G401 (cell line): ENCODE measurements at regions not wholly inside any gene's neighbourhood (a gene's known extent, or its start where the extent isn't known, plus 50 kb on each side); places are given as distances from the start of the nearest gene placed in this dataset.

Experiments
- DNase-seq: peaks from one replicate; pipeline ENCODE4 v3.0.0-alpha.2; 2015; ENCODE audit warnings: low spot score
- in situ Hi-C: cut with HindIII; loops from 2 replicates; pipeline ENCODE4 v1.10.0; 2016; ENCODE audit warnings: low sequenced_read_pairs, mixed read lengths

GRCh38 chr18:67305466-67305865, 211.1 kb downstream of the DSEL start:
- no peak for DNase-seq
- in situ Hi-C loops, result no loop called here

- DNase-seq, result no peak
- in situ Hi-C loops, result no loop called here
Observed at GRCh38 chr18:67302043-67302442, 214.5 kb downstream of the DSEL start.

GRCh38 chr18:67301592-67301991, 214.9 kb downstream of the DSEL start:
- in situ Hi-C loops, result no loop called here
- DNase-seq, result no peak

- in situ Hi-C loops, result no loop called here
Observed at GRCh38 chr18:67300498-67300897, 216.0 kb downstream of the DSEL start.

GRCh38 chr18:67292814-67293213, 223.7 kb downstream of the DSEL start:
- in situ Hi-C loops, result no loop called here
- no peak for DNase-seq

More at GRCh38 chr18:67300498-67300897, 216.0 kb downstream of the DSEL start:
- DNase-seq, result no peak

GRCh38 chr18:67290421-67290820, 226.1 kb downstream of the DSEL start:
- in situ Hi-C loops, result no loop called here
- no peak for DNase-seq

GRCh38 chr18:67285583-67285982, 230.9 kb downstream of the DSEL start:
- no peak for DNase-seq
- in situ Hi-C loops, result no loop called here

- no peak for DNase-seq
- in situ Hi-C loops, result no loop called here
Observed at GRCh38 chr18:67282796-67283195, 233.7 kb downstream of the DSEL start.

GRCh38 chr18:67281746-67282145, 234.8 kb downstream of the DSEL start:
- DNase-seq, result no peak
- in situ Hi-C loops, result no loop called here

GRCh38 chr18:67280486-67281242, 235.9 kb downstream of the DSEL start:
- in situ Hi-C loops, result no loop called here

GRCh38 chr18:67279988-67280387, 236.5 kb downstream of the DSEL start:
- DNase-seq, result no peak
- in situ Hi-C loops, result no loop called here

More at GRCh38 chr18:67280486-67281242, 235.9 kb downstream of the DSEL start:
- no peak for DNase-seq

- in situ Hi-C loops, result no loop called here
Observed at GRCh38 chr18:67278984-67279383, 237.5 kb downstream of the DSEL start.

GRCh38 chr18:67276638-67277037, 239.9 kb downstream of the DSEL start:
- in situ Hi-C loops, result no loop called here
- DNase-seq, result no peak

More at GRCh38 chr18:67278984-67279383, 237.5 kb downstream of the DSEL start:
- DNase-seq, result no peak

- DNase-seq, result no peak
- in situ Hi-C loops, result no loop called here
Observed at GRCh38 chr18:67273288-67273687, 243.2 kb downstream of the DSEL start.

GRCh38 chr18:67269206-67269605, 247.3 kb downstream of the DSEL start:
- in situ Hi-C loops, result no loop called here
- DNase-seq, result no peak

- no peak for DNase-seq
Observed at GRCh38 chr18:67268530-67268929, 248.0 kb downstream of the DSEL start.

GRCh38 chr18:67266246-67267237, 250.0 kb downstream of the DSEL start:
- in situ Hi-C loops, result no loop called here
- no peak for DNase-seq

More at GRCh38 chr18:67268530-67268929, 248.0 kb downstream of the DSEL start:
- in situ Hi-C loops, result no loop called here

- in situ Hi-C loops, result no loop called here
- no peak for DNase-seq
Observed at GRCh38 chr18:67265464-67266245, 250.9 kb downstream of the DSEL start.

GRCh38 chr18:67261931-67262552, 254.5 kb downstream of the DSEL start:
- in situ Hi-C loops, result no loop called here
- no peak for DNase-seq
